Lower lobe of right lung (tissue), 2 donors: ENCODE measurements at regions not wholly inside any gene's neighbourhood (a gene's known extent, or its start where the extent isn't known, plus 50 kb on each side); places are given as distances from the start of the nearest gene placed in this dataset.

Source experiments
- ATAC-seq, 2 donors: fragments of 200-7000 bp; cut with Tn5 transposase; one replicate each; pipeline ENCODE4 v1.9.1; 2020 to 2022; ENCODE audit warnings: mild to moderate bottlenecking in 2 of 2, moderate library complexity in 2 of 2
- DNase-seq: peaks from one replicate; pipeline ENCODE4 v3.0.0-alpha.2; 2020
- H3K27ac ChIP-seq: fragments of 200-600 bp; one replicate; pipeline ENCODE4 v1.8.0; 2022
- H3K27me3 ChIP-seq: fragments of 200-600 bp; one replicate; pipeline ENCODE4 v1.8.0; 2022; ENCODE audit warnings: low read depth
- H3K36me3 ChIP-seq: fragments of 200-600 bp; one replicate; pipeline ENCODE4 v1.8.0; 2022; ENCODE audit warnings: mild to moderate bottlenecking
- H3K4me1 ChIP-seq: fragments of 200-600 bp; one replicate; pipeline ENCODE4 v1.8.0; 2022
- H3K4me3 ChIP-seq: fragments of 200-600 bp; one replicate; pipeline ENCODE4 v1.8.0; 2022; ENCODE audit warnings: mild to moderate bottlenecking
- H3K9me3 ChIP-seq: fragments of 200-600 bp; one replicate; pipeline ENCODE4 v1.8.0; 2022
- CTCF ChIP-seq: fragments of 200-600 bp; IDR thresholded peaks from one replicate; pipeline ENCODE4 v1.8.0; 2022; ENCODE audit warnings: antibody characterized with exemption, mild to moderate bottlenecking
- intact Hi-C: fragments of 100-400 bp; cut with DNase I; formaldehyde crosslinking; loops from one replicate; pipeline ENCODE4 v1.11.0; 2022
- donor health status: DM: no; HTN: yes; CAD: no; lungs with severe emphysema.

- TF ChIP-seq CTCF, result no peak
- peaks cover 6% of the 10 kb centered on the region for H3K4me1 ChIP-seq
- DNase-seq, result no peak
- H3K27ac ChIP-seq, result no peak overlapping the region
- no peak for ATAC-seq
- no peaks in the 10 kb centered on the region for H3K9me3 ChIP-seq
- H3K36me3 ChIP-seq, result no peaks in the 10 kb centered on the region
- H3K4me3 ChIP-seq, result no peak overlapping the region
- intact Hi-C loops, result no loop called here
- H3K27me3 ChIP-seq, result no peaks in the 10 kb centered on the region
Observed at GRCh38 chr6:168190646-168191443, 111.8 kb upstream of the FRMD1 start.

GRCh38 chr6:168190014-168190405, 111.0 kb upstream of the FRMD1 start:
- Histone ChIP-seq H3K4me1 (peaks cover 4% of the 10 kb centered on the region), H3K27ac (no peak overlapping the region), H3K4me3 (no peak overlapping the region), H3K27me3 (no peaks in the 10 kb centered on the region), H3K9me3 (no peaks in the 10 kb centered on the region), H3K36me3 (no peaks in the 10 kb centered on the region)
- no peak for TF ChIP-seq CTCF
- DNase-seq (no peak), ATAC-seq (no peak)
- intact Hi-C loops, result no loop called here

GRCh38 chr6:168189200-168190013, 110.4 kb upstream of the FRMD1 start:
- no peak overlapping the region for H3K4me3 ChIP-seq
- intact Hi-C loops, result no loop called here
- DNase-seq, result no peak
- H3K9me3 ChIP-seq, result no peaks in the 10 kb centered on the region
- no peak overlapping the region for H3K27ac ChIP-seq
- H3K4me1 ChIP-seq, result no peaks in the 10 kb centered on the region
- no peaks in the 10 kb centered on the region for H3K27me3 ChIP-seq
- TF ChIP-seq CTCF, result no peak
- H3K36me3 ChIP-seq, result no peaks in the 10 kb centered on the region
- ATAC-seq, result no peak

GRCh38 chr6:168188369-168189199, 109.6 kb upstream of the FRMD1 start:
- no peak for DNase-seq

More at GRCh38 chr6:168188369-168189199, 109.6 kb upstream of the FRMD1 start:
- intact Hi-C loops, result no loop called here
- no peak overlapping the region for H3K27ac ChIP-seq
- TF ChIP-seq CTCF, result no peak
- H3K27me3 ChIP-seq, result no peaks in the 10 kb centered on the region
- no peak for ATAC-seq
- H3K4me3 ChIP-seq, result no peak overlapping the region
- no peaks in the 10 kb centered on the region for H3K9me3 ChIP-seq
- H3K4me1 ChIP-seq, result no peaks in the 10 kb centered on the region
- no peaks in the 10 kb centered on the region for H3K36me3 ChIP-seq
